Gastrocnemius medialis (tissue), 4 donors: ENCODE measurements at regions not wholly inside any gene's neighbourhood (a gene's known extent, or its start where the extent isn't known, plus 50 kb on each side); places are given as distances from the start of the nearest gene placed in this dataset.

Experiments used
- CTCF ChIP-seq, 5 experiments: fragments of 450-650 bp in 3 of 5; fragments of 200-600 bp in 2 of 5; sonication (generic) in 2 of 5; IDR thresholded peaks in 4 of 5; conservative IDR thresholded peaks in 1 of 5; 1 replicate in 4 of 5; 2 replicates in 1 of 5; pipeline ENCODE4 v1.5.1; 2016 to 2019; ENCODE audit warnings: antibody characterized with exemption in 5 of 5, mild to moderate bottlenecking in 3 of 5, moderate library complexity in 3 of 5
- POLR2A ChIP-seq, 2 donors: fragments of 450-650 bp; IDR thresholded peaks; one replicate each; pipeline ENCODE4 v1.6.1; 2017; ENCODE audit warnings: antibody characterized with exemption in 2 of 2, mild to moderate bottlenecking in 2 of 2, moderate library complexity in 2 of 2

- no peak for TF ChIP-seq CTCF (IDR thresholded peaks at IDR 0.05 in 4 of 5, conservative IDR thresholded peaks at IDR 0.05 in 1 of 5)
- no peak for TF ChIP-seq POLR2A (IDR thresholded peaks at IDR 0.05)
Measured at GRCh38 chr7:73945022-73945421, 83.0 kb upstream of the ELN start.
